ENCODE measurements at regions not wholly inside any gene's neighbourhood (a gene's known extent, or its start where the extent isn't known, plus 50 kb on each side); places are given as distances from the start of the nearest gene placed in this dataset.

- Histone ChIP-seq H3K79me2 (ENCODE audit: insufficient read depth, low read length) (no peaks in the 10 kb centered on the region), H3K27me3 (ENCODE audit: insufficient read depth, low read length) (no peaks in the 10 kb centered on the region)
Measured at GRCh38 chr1:55418208-55419000, 203.2 kb upstream of the USP24 start.

GRCh38 chr1:55416164-55416842 is 201.1 kb upstream of the USP24 start:
- Histone ChIP-seq H3K4me2 (ENCODE audit: low read length) (no peak overlapping the region), H3F3A (ENCODE audit: insufficient read depth, low read length) (no peaks in the 10 kb centered on the region), H3K9me2 (ENCODE audit: low read depth, low read length) (no peaks in the 10 kb centered on the region), H3K9me3 (ENCODE audit: low read length) (no peaks in the 10 kb centered on the region), H3K4me1 (ENCODE audit: insufficient read depth, low read length, severe bottlenecking) (no peaks in the 10 kb centered on the region), H3K36me3 (ENCODE audit: insufficient read depth, low read length) (no peaks in the 10 kb centered on the region), H3K27ac (ENCODE audit: low read depth, low read length, poor library complexity, severe bottlenecking) (no peak overlapping the region), H3K4me3 (ENCODE audit: low read depth, low read length, poor library complexity, severe bottlenecking) (no peak overlapping the region), H3K79me2 (ENCODE audit: insufficient read depth, low read length) (no peaks in the 10 kb centered on the region), H2AFZ (ENCODE audit: low read length) (no peak overlapping the region), H3K9ac (ENCODE audit: low read length) (no peak overlapping the region), H4K20me1 (ENCODE audit: insufficient read depth, low read length) (no peaks in the 10 kb centered on the region), H3K27me3 (ENCODE audit: insufficient read depth, low read length) (no peaks in the 10 kb centered on the region)
- TF ChIP-seq EZH2 (IDR thresholded peaks at IDR 0.05; ENCODE audit: borderline replicate concordance, low read length) (no peak), CTCF (IDR thresholded peaks at IDR 0.05; ENCODE audit: low read length) (no peak)

More at GRCh38 chr1:55418208-55419000, 203.2 kb upstream of the USP24 start:
- Histone ChIP-seq H3K4me1 (ENCODE audit: insufficient read depth, low read length, severe bottlenecking) (no peaks in the 10 kb centered on the region), H2AFZ (ENCODE audit: low read length) (no peak overlapping the region), H3K9ac (ENCODE audit: low read length) (no peak overlapping the region), H3K36me3 (ENCODE audit: insufficient read depth, low read length) (no peaks in the 10 kb centered on the region), H3K4me3 (ENCODE audit: low read depth, low read length, poor library complexity, severe bottlenecking) (no peak overlapping the region), H3K9me2 (ENCODE audit: low read depth, low read length) (no peaks in the 10 kb centered on the region), H3F3A (ENCODE audit: insufficient read depth, low read length) (no peaks in the 10 kb centered on the region), H4K20me1 (ENCODE audit: insufficient read depth, low read length) (no peaks in the 10 kb centered on the region), H3K4me2 (ENCODE audit: low read length) (no peak overlapping the region), H3K9me3 (ENCODE audit: low read length) (no peaks in the 10 kb centered on the region), H3K27ac (ENCODE audit: low read depth, low read length, poor library complexity, severe bottlenecking) (no peak overlapping the region)
- TF ChIP-seq CTCF (IDR thresholded peaks at IDR 0.05; ENCODE audit: low read length) = no peak
- TF ChIP-seq EZH2 (IDR thresholded peaks at IDR 0.05; ENCODE audit: borderline replicate concordance, low read length) = no peak

- Histone ChIP-seq H3K9me3 (ENCODE audit: low read length) (no peaks in the 10 kb centered on the region), H2AFZ (ENCODE audit: low read length) (no peak overlapping the region), H3K27me3 (ENCODE audit: insufficient read depth, low read length) (no peaks in the 10 kb centered on the region), H3K4me3 (ENCODE audit: low read depth, low read length, poor library complexity, severe bottlenecking) (no peak overlapping the region), H4K20me1 (ENCODE audit: insufficient read depth, low read length) (no peaks in the 10 kb centered on the region), H3K4me2 (ENCODE audit: low read length) (no peak overlapping the region), H3F3A (ENCODE audit: insufficient read depth, low read length) (no peaks in the 10 kb centered on the region), H3K36me3 (ENCODE audit: insufficient read depth, low read length) (no peaks in the 10 kb centered on the region), H3K9me2 (ENCODE audit: low read depth, low read length) (no peaks in the 10 kb centered on the region), H3K4me1 (ENCODE audit: insufficient read depth, low read length, severe bottlenecking) (no peaks in the 10 kb centered on the region), H3K27ac (ENCODE audit: low read depth, low read length, poor library complexity, severe bottlenecking) (no peak overlapping the region), H3K79me2 (ENCODE audit: insufficient read depth, low read length) (no peaks in the 10 kb centered on the region), H3K9ac (ENCODE audit: low read length) (no peak overlapping the region)
- TF ChIP-seq EZH2 (IDR thresholded peaks at IDR 0.05; ENCODE audit: borderline replicate concordance, low read length) = no peak
- TF ChIP-seq CTCF (IDR thresholded peaks at IDR 0.05; ENCODE audit: low read length) = no peak
Measured at GRCh38 chr1:55413286-55413685, 198.1 kb upstream of the USP24 start.
